ENCODE measurements at regions not wholly inside any gene's neighbourhood (a gene's known extent, or its start where the extent isn't known, plus 50 kb on each side); places are given as distances from the start of the nearest gene placed in this dataset.
"Not testable (repeated sequence)": the region's sequence is repeated elsewhere in the genome, so short reads cannot be mapped to it uniquely, and the experiment has no call there.

GRCh38 chr10:91088300-91089140 lies 131.9 kb upstream of the PCGF5 start:
- DNase-seq (ENCODE audit: low spot score): peak; percentile 31

GRCh38 chr10:91090761-91091529 lies 129.5 kb upstream of the PCGF5 start:
- no peak for DNase-seq (ENCODE audit: low spot score)

GRCh38 chr10:91091780-91092179 lies 128.7 kb upstream of the PCGF5 start:
- DNase-seq (ENCODE audit: low spot score): no peak

- DNase-seq (ENCODE audit: low spot score): no peak
These were observed 124.2 kb upstream of the PCGF5 start for GRCh38 chr10:91096274-91096673.

- DNase-seq (ENCODE audit: low spot score): no peak
These were observed 123.2 kb upstream of the PCGF5 start for GRCh38 chr10:91097313-91097712.

GRCh38 chr10:91098021-91098420 lies 122.4 kb upstream of the PCGF5 start:
- DNase-seq (ENCODE audit: low spot score): not testable (repeated sequence)

GRCh38 chr10:91103384-91104192 lies 116.9 kb upstream of the PCGF5 start:
- DNase-seq (ENCODE audit: low spot score): no peak

- DNase-seq (ENCODE audit: low spot score): no peak
These were observed 116.0 kb upstream of the PCGF5 start for GRCh38 chr10:91104193-91105041.

- no peak for DNase-seq (ENCODE audit: low spot score)
These were observed 115.2 kb upstream of the PCGF5 start for GRCh38 chr10:91105269-91105668.

GRCh38 chr10:91108820-91109219 lies 111.6 kb upstream of the PCGF5 start:
- no peak for DNase-seq (ENCODE audit: low spot score)

- no peak for DNase-seq (ENCODE audit: low spot score)
These were observed 109.4 kb upstream of the PCGF5 start for GRCh38 chr10:91111060-91111459.

- no peak for DNase-seq (ENCODE audit: low spot score)
These were observed 104.7 kb upstream of the PCGF5 start for GRCh38 chr10:91115618-91116390.

GRCh38 chr10:91117505-91117904 lies 103.0 kb upstream of the PCGF5 start:
- no peak for DNase-seq (ENCODE audit: low spot score)

GRCh38 chr10:91120348-91120747 lies 100.1 kb upstream of the PCGF5 start:
- DNase-seq (ENCODE audit: low spot score): no peak

GRCh38 chr10:91123261-91123660 lies 97.2 kb upstream of the PCGF5 start:
- DNase-seq (ENCODE audit: low spot score): no peak

GRCh38 chr10:91124016-91124415 lies 96.4 kb upstream of the PCGF5 start:
- DNase-seq (ENCODE audit: low spot score): no peak

- DNase-seq (ENCODE audit: low spot score): no peak
These were observed 94.0 kb upstream of the PCGF5 start for GRCh38 chr10:91126471-91126870.

GRCh38 chr10:91127341-91128082 lies 93.0 kb upstream of the PCGF5 start:
- peak; percentile 33 for DNase-seq (ENCODE audit: low spot score)

GRCh38 chr10:91135113-91135512 lies 85.3 kb upstream of the PCGF5 start:
- no peak for DNase-seq (ENCODE audit: low spot score)

Data from iPS-NIHi11 (cell line).